WTC11 (cell line): ENCODE measurements at regions not wholly inside any gene's neighbourhood (a gene's known extent, or its start where the extent isn't known, plus 50 kb on each side); places are given as distances from the start of the nearest gene placed in this dataset.
"Not testable (repeated sequence)": the region's sequence is repeated elsewhere in the genome, so short reads cannot be mapped to it uniquely, and the experiment has no call there.

Source experiments
- ATAC-seq: fragments of 200-7000 bp; cut with Tn5 transposase; 2 replicates; pipeline ENCODE4 v1.10.0; 2021; ENCODE audit warnings: mild to moderate bottlenecking, moderate library complexity
- CTCF ChIA-PET: fragments of 300-600 bp; sonication (Branson Sonifier 250); formaldehyde crosslinking; loops from one replicate; lab custom pipeline; 2021; ENCODE audit warnings: antibody characterized with exemption; lab: Charles Lee
- POLR2A ChIA-PET: fragments of 350-600 bp; sonication (Branson Sonifier 250); formaldehyde crosslinking; loops from one replicate; lab custom pipeline; 2021; ENCODE audit warnings: antibody characterized with exemption; lab: Charles Lee
- DNase-seq: peaks from one replicate; pipeline ENCODE4 v3.0.0; 2021; ENCODE audit warnings: low spot score
- H3K27ac Mint-ChIP-seq: 2 replicates; pipeline ENCODE4 v1.8.0; 2021; ENCODE audit warnings: mixed read lengths
- H3K27me3 Mint-ChIP-seq: 2 replicates; pipeline ENCODE4 v1.8.0; 2021; ENCODE audit warnings: low read depth, mild to moderate bottlenecking, moderate library complexity, mixed read lengths
- H3K36me3 Mint-ChIP-seq: 2 replicates; pipeline ENCODE4 v1.8.0; 2021; ENCODE audit warnings: mixed read lengths
- H3K4me1 Mint-ChIP-seq: 2 replicates; pipeline ENCODE4 v1.8.0; 2022; ENCODE audit warnings: mixed read lengths
- H3K4me3 Mint-ChIP-seq: 2 replicates; pipeline ENCODE4 v1.8.0; 2021; ENCODE audit warnings: mild to moderate bottlenecking, moderate library complexity, mixed read lengths
- H3K9me3 Mint-ChIP-seq: 2 replicates; pipeline ENCODE4 v1.8.0; 2021; ENCODE audit warnings: mixed read lengths
- ATF1 ChIP-seq: sonication (generic); formaldehyde crosslinking; IDR thresholded peaks from 2 replicates; pipeline ENCODE4 v1.8.1; 2023; ENCODE audit warnings: mild to moderate bottlenecking, moderate library complexity, missing genetic modification reagents
- E2F1 ChIP-seq: sonication (generic); formaldehyde crosslinking; IDR thresholded peaks from 2 replicates; pipeline ENCODE4 v1.8.0; 2022; ENCODE audit warnings: mild to moderate bottlenecking, missing genetic modification reagents
- ETV6 ChIP-seq: sonication (generic); formaldehyde crosslinking; IDR thresholded peaks from 2 replicates; pipeline ENCODE4 v1.8.1; 2022; ENCODE audit warnings: mild to moderate bottlenecking, missing genetic modification reagents
- FOXK1 ChIP-seq: sonication (generic); formaldehyde crosslinking; IDR thresholded peaks from 2 replicates; pipeline ENCODE4 v1.8.0; 2022; ENCODE audit warnings: mild to moderate bottlenecking, moderate library complexity, missing genetic modification reagents
- FOXP1 ChIP-seq: sonication (generic); formaldehyde crosslinking; IDR thresholded peaks from 2 replicates; pipeline ENCODE4 v1.8.0; 2022; ENCODE audit warnings: missing genetic modification reagents, mild to moderate bottlenecking, moderate library complexity, borderline replicate concordance
- GTF2I ChIP-seq: fragments of 250-450 bp; sonication (Bioruptor Pico); conservative IDR thresholded peaks from 2 replicates; pipeline ENCODE4 v1.4.0; 2021; ENCODE audit warnings: mild to moderate bottlenecking
- HMGA2 ChIP-seq: fragments of 250-450 bp; sonication (Bioruptor Pico); IDR thresholded peaks from 2 replicates; pipeline ENCODE4 v1.4.0; 2021; ENCODE audit warnings: mild to moderate bottlenecking, moderate library complexity
- JAZF1 ChIP-seq: fragments of 250-450 bp; sonication (Bioruptor Pico); IDR thresholded peaks from 2 replicates; pipeline ENCODE4 v1.9.0; 2021; ENCODE audit warnings: moderate library complexity, mild to moderate bottlenecking, inconsistent platforms
- MLX ChIP-seq: sonication (generic); formaldehyde crosslinking; IDR thresholded peaks from 2 replicates; pipeline ENCODE4 v1.8.1; 2023; ENCODE audit warnings: mild to moderate bottlenecking, missing genetic modification reagents, moderate library complexity
- MXD4 ChIP-seq: fragments of 250-450 bp; sonication (Bioruptor Pico); IDR thresholded peaks from 2 replicates; pipeline ENCODE4 v1.8.0; 2021; ENCODE audit warnings: mild to moderate bottlenecking, moderate library complexity, borderline replicate concordance
- NFE2L1 ChIP-seq: sonication (generic); formaldehyde crosslinking; IDR thresholded peaks from 2 replicates; pipeline ENCODE4 v1.8.1; 2023; ENCODE audit warnings: missing genetic modification reagents
- NR2C2 ChIP-seq: sonication (generic); formaldehyde crosslinking; IDR thresholded peaks from 2 replicates; pipeline ENCODE4 v1.8.0; 2022; ENCODE audit warnings: mild to moderate bottlenecking, missing genetic modification reagents
- RORB ChIP-seq: fragments of 250-450 bp; sonication (Bioruptor Pico); IDR thresholded peaks from 2 replicates; pipeline ENCODE4 v1.9.0; 2021; ENCODE audit warnings: mild to moderate bottlenecking
- TCF7 ChIP-seq: sonication (generic); formaldehyde crosslinking; IDR thresholded peaks from 2 replicates; pipeline ENCODE4 v1.8.0; 2022; ENCODE audit warnings: mild to moderate bottlenecking, low read depth, missing genetic modification reagents, moderate library complexity
- USF1 ChIP-seq: sonication (generic); formaldehyde crosslinking; IDR thresholded peaks from 2 replicates; pipeline ENCODE4 v1.8.0; 2022; ENCODE audit warnings: mild to moderate bottlenecking, missing genetic modification reagents
- ZNF138 ChIP-seq: sonication (generic); formaldehyde crosslinking; conservative IDR thresholded peaks from 2 replicates; pipeline ENCODE4 v1.8.1; 2022; ENCODE audit warnings: mild to moderate bottlenecking, moderate library complexity, missing genetic modification reagents
- ZNF263 ChIP-seq: sonication (generic); formaldehyde crosslinking; IDR thresholded peaks from 2 replicates; pipeline ENCODE4 v1.8.1; 2022; ENCODE audit warnings: low read depth, mild to moderate bottlenecking, moderate library complexity, missing genetic modification reagents
- ZNF317 ChIP-seq: sonication (generic); formaldehyde crosslinking; IDR thresholded peaks from 2 replicates; pipeline ENCODE4 v1.8.1; 2023; ENCODE audit warnings: low read depth, mild to moderate bottlenecking, moderate library complexity, missing genetic modification reagents, borderline replicate concordance
- ZNF512 ChIP-seq: sonication (generic); formaldehyde crosslinking; IDR thresholded peaks from 2 replicates; pipeline ENCODE4 v1.8.1; 2022; ENCODE audit warnings: missing genetic modification reagents, borderline replicate concordance
- ZNF671 ChIP-seq: fragments of 250-450 bp; sonication (Bioruptor Pico); IDR thresholded peaks from 2 replicates; pipeline ENCODE4 v1.8.0; 2021; ENCODE audit warnings: mild to moderate bottlenecking

- H3K36me3 Mint-ChIP-seq = peaks cover 10% of the 10 kb centered on the region; the same call in 1 of the 2 replicates
- H3K4me1 Mint-ChIP-seq = peaks cover 22% of the 10 kb centered on the region
- no peak overlapping the region for H3K27ac Mint-ChIP-seq
- POLR2A ChIA-PET = no interaction called here
- CTCF ChIA-PET = interaction anchor here (0.6 kb wide), 1 partner anchor 64 kb away, joined by 3 read pairs; no protein-coding TSS in a partner anchor
- H3K4me3 Mint-ChIP-seq = no peak overlapping the region
- H3K9me3 Mint-ChIP-seq = peaks cover 23% of the 10 kb centered on the region
- H3K27me3 Mint-ChIP-seq = peaks cover 26% of the 10 kb centered on the region
- TF ChIP-seq FOXK1 (CRISPR knock-in tag) = no peak
- TF ChIP-seq FOXP1 (CRISPR knock-in tag) = no peak
- TF ChIP-seq ZNF263 (CRISPR knock-in tag) = no peak
- TF ChIP-seq ETV6 (CRISPR knock-in tag) = no peak
- TF ChIP-seq, all 79 proteins: peak for 0
- DNase-seq (no peak), ATAC-seq (no peak)
Observed at GRCh38 chr15:70588613-70589012, 174.7 kb downstream of the UACA start.

GRCh38 chr15:70587896-70588567 lies 175.3 kb downstream of the UACA start:
- ATAC-seq (no peak), DNase-seq (no peak)
- Mint-ChIP-seq H3K27ac (no peak overlapping the region), H3K4me1 (peaks cover 22% of the 10 kb centered on the region), H3K36me3 (peaks cover 7% of the 10 kb centered on the region; the same call in 1 of the 2 replicates), H3K4me3 (no peak overlapping the region), H3K27me3 (peaks cover 26% of the 10 kb centered on the region), H3K9me3 (peaks cover 19% of the 10 kb centered on the region)
- POLR2A ChIA-PET = no interaction called here
- no peak for TF ChIP-seq ZNF138 (CRISPR knock-in tag)
- no peak for TF ChIP-seq MXD4
- no peak for TF ChIP-seq ZNF263 (CRISPR knock-in tag)
- TF ChIP-seq ATF1 (CRISPR knock-in tag) = no peak
- TF ChIP-seq ZNF317 (CRISPR knock-in tag) = no peak
- no peak for TF ChIP-seq ZNF671 (CRISPR knock-in tag)
- TF ChIP-seq HMGA2 (CRISPR knock-in tag) = no peak
- no peak for TF ChIP-seq MLX
- TF ChIP-seq NFE2L1 (CRISPR knock-in tag) = no peak
- no peak for TF ChIP-seq ZNF512 (CRISPR knock-in tag)
- TF ChIP-seq USF1 (CRISPR knock-in tag) = no peak
- TF ChIP-seq NR2C2 (CRISPR knock-in tag) = no peak
- TF ChIP-seq JAZF1 = no peak
- TF ChIP-seq GTF2I (CRISPR knock-in tag) = no peak
- no peak for TF ChIP-seq TCF7
- no peak for TF ChIP-seq RORB (CRISPR knock-in tag)
- TF ChIP-seq E2F1 (CRISPR knock-in tag) = no peak
- CTCF ChIA-PET = interaction anchor here (0.6 kb wide), 1 partner anchor 224 kb away, joined by 3 read pairs; no protein-coding TSS in a partner anchor

- Mint-ChIP-seq H3K27me3 (peaks cover 26% of the 10 kb centered on the region), H3K9me3 (peaks cover 11% of the 10 kb centered on the region), H3K4me1 (peaks cover 22% of the 10 kb centered on the region)
- H3K36me3 Mint-ChIP-seq, ATAC-seq, H3K4me3 Mint-ChIP-seq, POLR2A ChIA-PET, DNase-seq, H3K27ac Mint-ChIP-seq: not testable (repeated sequence)
- CTCF ChIA-PET = interaction anchor here (0.6 to 3.1 kb wide), 3 partner anchors 19 to 238 kb away, joined by 3 to 18 read pairs (median 5); no protein-coding TSS in a partner anchor
Observed at GRCh38 chr15:70587012-70587634, 176.2 kb downstream of the UACA start.
